Mucosa of gallbladder (tissue), 1 donor: ENCODE measurements at regions not wholly inside any gene's neighbourhood (a gene's known extent, or its start where the extent isn't known, plus 50 kb on each side); places are given as distances from the start of the nearest gene placed in this dataset.
"Not testable (repeated sequence)": the region's sequence is repeated elsewhere in the genome, so short reads cannot be mapped to it uniquely, and the experiment has no call there.

ENCODE experiments used
- DNase-seq: peaks from one replicate; pipeline ENCODE4 v3.0.0-alpha.2; 2020; ENCODE audit warnings: low spot score
- donor health status: DM: no; HTN: no; CAD: no.

GRCh38 chrX:40788698-40789097 is 53.4 kb upstream of the MED14 start:
- not testable (repeated sequence) for DNase-seq

GRCh38 chrX:40792433-40792832 is 57.1 kb upstream of the MED14 start:
- DNase-seq: no peak

DNA sequence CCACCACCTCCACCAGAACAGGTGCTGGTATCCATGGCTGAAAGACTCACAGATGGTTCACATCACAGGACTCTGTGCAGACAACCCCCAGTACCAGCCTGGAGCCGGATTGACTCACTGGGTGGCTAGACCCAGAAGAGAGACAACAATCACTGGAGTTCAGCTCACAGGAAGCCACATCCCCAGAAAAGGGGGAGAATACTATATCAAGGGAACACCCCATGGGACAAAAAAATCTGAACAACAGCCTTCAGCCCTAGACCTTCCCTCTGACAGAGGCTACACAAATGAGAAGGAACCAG is 59.4 kb upstream of the MED14 start:
- DNase-seq: not testable (repeated sequence)

DNA sequence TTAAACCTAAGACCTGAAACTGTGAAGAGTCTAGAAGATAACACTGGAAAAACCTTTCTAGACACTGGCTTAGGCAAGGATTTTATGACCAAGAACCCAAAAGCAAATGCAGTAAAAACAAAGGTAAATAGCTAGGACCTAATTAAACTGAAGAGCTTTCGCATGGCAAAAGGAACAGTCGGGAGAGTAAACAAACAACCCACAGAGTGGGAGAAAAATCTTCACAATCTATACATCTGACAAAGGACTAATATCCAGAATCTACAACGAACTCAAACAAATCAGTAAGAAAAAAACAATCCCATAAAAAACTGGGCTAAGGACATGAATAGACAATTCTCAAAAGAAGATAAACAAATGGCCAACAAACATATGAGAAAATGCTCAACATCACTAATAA is 64.4 kb upstream of the MED14 start:
- DNase-seq: not testable (repeated sequence)

DNA sequence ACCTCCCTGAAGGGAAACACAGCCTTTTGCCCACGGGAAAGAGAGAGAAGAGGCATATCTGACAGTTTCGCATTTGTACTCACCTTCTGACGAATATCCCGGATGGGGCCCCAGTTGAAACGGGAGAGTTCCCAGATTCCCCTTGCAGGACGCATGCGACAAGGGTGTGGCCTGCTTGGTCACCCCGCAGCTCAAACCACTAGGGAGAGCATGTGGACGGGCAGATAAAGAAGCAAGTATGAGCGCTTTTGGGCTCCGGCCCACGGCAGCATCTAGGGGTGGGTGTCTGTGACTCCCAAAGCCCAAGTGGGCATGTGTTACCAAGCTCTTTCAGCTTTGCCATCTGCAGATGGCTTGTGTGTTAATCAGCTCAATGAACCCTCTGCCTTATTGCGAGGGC is 70.1 kb upstream of the MED14 start:
- no peak for DNase-seq

- DNase-seq: no peak
Observed at GRCh38 chrX:40806513-40807220, 71.3 kb upstream of the MED14 start.

DNA sequence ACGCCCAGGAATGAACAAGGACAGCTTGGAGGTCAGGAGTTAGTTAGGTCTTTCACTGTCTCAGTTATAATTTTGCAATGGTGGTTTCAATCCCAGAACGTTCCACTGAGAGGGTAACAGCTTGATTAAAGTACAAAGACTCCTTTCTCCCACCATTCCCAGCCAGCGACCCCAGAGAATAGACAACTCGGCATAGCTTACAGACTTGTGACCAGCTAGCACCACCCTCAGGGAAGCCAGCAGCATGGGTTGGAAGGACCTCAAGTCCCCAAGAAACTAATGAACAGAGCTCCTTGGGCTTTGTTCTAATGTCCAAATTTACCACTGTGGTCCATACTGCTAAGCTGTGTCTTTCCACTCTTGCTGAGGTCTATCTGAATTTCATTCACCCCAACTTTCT is 72.0 kb upstream of the MED14 start:
- DNase-seq: no peak

GRCh38 chrX:40808203-40808602 is 72.9 kb upstream of the MED14 start:
- DNase-seq: no peak

GRCh38 chrX:40809210-40809609 is 73.9 kb upstream of the MED14 start:
- no peak for DNase-seq

DNA sequence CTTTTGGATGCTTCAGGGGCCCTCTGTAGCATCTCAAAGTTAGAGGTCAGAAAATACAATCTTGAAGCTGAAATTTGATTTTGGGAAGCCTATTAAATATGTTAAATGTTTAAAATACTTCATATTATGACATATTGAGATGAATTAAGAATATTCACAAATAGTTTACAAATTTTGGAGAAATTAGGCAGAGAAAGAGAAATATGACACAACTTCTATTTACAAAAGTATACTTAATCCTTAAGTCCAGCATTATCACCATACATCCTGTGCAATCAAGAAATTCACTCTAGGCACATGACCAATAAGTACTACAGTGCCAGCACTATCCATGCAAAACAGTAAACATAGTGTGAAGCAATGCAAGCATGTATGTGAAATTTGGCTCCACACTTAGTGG is 79.7 kb upstream of the MED14 start:
- DNase-seq: not testable (repeated sequence)

GRCh38 chrX:40816906-40817305 is 81.6 kb upstream of the MED14 start:
- no peak for DNase-seq

DNA sequence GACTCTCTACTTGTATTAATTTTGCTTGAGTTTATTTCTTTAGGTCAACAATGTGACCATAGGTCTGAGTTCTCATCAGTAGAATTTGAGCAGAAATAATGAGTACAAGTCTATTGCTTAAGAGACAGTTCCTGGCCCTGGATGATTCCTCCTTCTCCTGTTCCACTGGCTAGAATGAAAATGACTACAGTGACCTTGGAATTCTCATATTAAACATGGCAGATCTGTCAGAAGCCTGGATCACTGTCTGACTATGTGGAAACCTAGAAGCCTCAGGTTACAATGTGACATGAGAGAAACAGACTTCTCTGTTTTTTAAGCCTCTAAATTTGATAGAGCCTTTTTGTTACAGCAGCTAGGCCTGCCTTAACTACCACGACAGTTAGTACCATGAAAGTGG is 82.9 kb upstream of the MED14 start:
- no peak for DNase-seq

- DNase-seq: no peak
Observed at GRCh38 chrX:40821780-40822179, 86.4 kb upstream of the MED14 start.

GRCh38 chrX:40827331-40827730 is 92.0 kb upstream of the MED14 start:
- no peak for DNase-seq

GRCh38 chrX:40831750-40832149 is 96.4 kb upstream of the MED14 start:
- no peak for DNase-seq

- no peak for DNase-seq
Observed at GRCh38 chrX:40832723-40833122, 97.4 kb upstream of the MED14 start.

- DNase-seq: no peak
Observed at GRCh38 chrX:40834225-40834624, 98.9 kb upstream of the MED14 start.

- no peak for DNase-seq
Observed at GRCh38 chrX:40835526-40835925, 100.2 kb upstream of the MED14 start.

DNA sequence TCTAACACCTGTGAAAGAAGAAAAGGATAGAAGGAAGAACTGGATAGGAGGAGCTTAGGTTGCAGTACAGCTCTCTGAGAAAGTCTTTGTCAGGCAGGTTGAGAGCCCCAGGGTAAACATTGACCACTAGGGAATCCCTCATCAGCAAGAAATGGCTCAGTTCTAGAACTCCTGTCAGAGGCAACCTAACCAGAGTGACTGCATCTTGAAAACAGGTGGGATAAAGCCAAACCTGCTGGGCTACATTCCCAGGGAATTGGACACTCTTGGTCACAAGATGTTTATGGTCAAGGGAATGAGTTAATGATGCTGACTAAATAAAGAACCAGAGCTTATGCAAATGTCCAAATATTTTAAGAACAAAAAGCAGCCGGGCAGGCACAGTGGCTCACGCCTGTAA is 108.3 kb upstream of the MED14 start:
- DNase-seq: no peak

GRCh38 chrX:40844471-40844870 is 109.1 kb upstream of the MED14 start:
- no peak for DNase-seq

- peak; percentile 23 for DNase-seq
Observed at GRCh38 chrX:40845331-40845911, 110.1 kb upstream of the MED14 start.

GRCh38 chrX:40849906-40850823 is 114.8 kb upstream of the MED14 start:
- no peak for DNase-seq

GRCh38 chrX:40852586-40852985 is 117.2 kb upstream of the MED14 start:
- no peak for DNase-seq
